Fibroblast of lung (primary cell): ENCODE measurements at regions not wholly inside any gene's neighbourhood (a gene's known extent, or its start where the extent isn't known, plus 50 kb on each side); places are given as distances from the start of the nearest gene placed in this dataset.

Experiments used
- DNase-seq, 2 donors: peaks; one replicate each; pipeline versions ENCODE4 v3.0.0 to v3.0.0-alpha.2; 2010; ENCODE audit warnings: low read depth in 2 of 2
- H2AFZ ChIP-seq: 2 replicates; pipeline ENCODE4 v1.5.1; 2012; ENCODE audit warnings: low read length, control low read depth, inconsistent platforms
- H3K27ac ChIP-seq: 2 replicates; pipeline ENCODE4 v1.5.1; 2011; ENCODE audit warnings: low read length, control low read depth; ENCODE audit not compliant: insufficient read depth
- H3K27me3 ChIP-seq: 2 replicates; pipeline ENCODE4 v1.5.1; 2011; ENCODE audit warnings: mild to moderate bottlenecking, low read length; ENCODE audit not compliant: control insufficient read depth, insufficient read depth
- H3K36me3 ChIP-seq: 2 replicates; pipeline ENCODE4 v1.5.1; 2011; ENCODE audit warnings: low read length; ENCODE audit not compliant: control insufficient read depth, insufficient read depth
- H3K4me1 ChIP-seq: 2 replicates; pipeline ENCODE4 v1.5.1; 2011; ENCODE audit warnings: low read length; ENCODE audit not compliant: control insufficient read depth, insufficient read depth; ENCODE audit errors: extremely low read depth
- H3K4me2 ChIP-seq: 2 replicates; pipeline ENCODE4 v1.5.1; 2011; ENCODE audit warnings: low read length, control low read depth; ENCODE audit not compliant: insufficient read depth; ENCODE audit errors: extremely low read depth
- H3K4me3 ChIP-seq, 4 experiments: fragments of 200-600 bp in 1 of 4; sonication (generic) in 1 of 4; replicated peaks in 1 of 4; 2 replicates each; pipeline ENCODE4 v1.5.1; 2011 to 2016; ENCODE audit warnings: low read length in 4 of 4, low read depth in 3 of 4, mild to moderate bottlenecking in 3 of 4, control low read depth in 2 of 4, inconsistent platforms in 1 of 4, mixed read lengths in 1 of 4; ENCODE audit not compliant: insufficient read depth in 1 of 4; ENCODE audit errors: control extremely low read depth in 1 of 4
- H3K79me2 ChIP-seq: 2 replicates; pipeline ENCODE4 v1.5.1; 2012; ENCODE audit warnings: mild to moderate bottlenecking, low read length, inconsistent platforms; ENCODE audit not compliant: control insufficient read depth, insufficient read depth
- H3K9ac ChIP-seq: 2 replicates; pipeline ENCODE4 v1.5.1; 2011; ENCODE audit warnings: mild to moderate bottlenecking, low read length, control low read depth; ENCODE audit not compliant: insufficient read depth
- H3K9me3 ChIP-seq: 2 replicates; pipeline ENCODE4 v1.5.1; 2012; ENCODE audit warnings: low read depth, low read length; ENCODE audit not compliant: control insufficient read depth, insufficient read depth
- H4K20me1 ChIP-seq: 2 replicates; pipeline ENCODE4 v1.5.1; 2011; ENCODE audit warnings: low read length; ENCODE audit not compliant: control insufficient read depth, insufficient read depth; ENCODE audit errors: extremely low read depth
- EZH2 ChIP-seq: IDR thresholded peaks from 2 replicates; pipeline ENCODE4 v1.5.1; 2012; ENCODE audit warnings: low read length, control low read depth, mild to moderate bottlenecking; ENCODE audit errors: missing control alignments
- TF ChIP-seq, protein P1 (sequence below), 2 donors: IDR thresholded peaks in 1 of 2; conservative IDR thresholded peaks in 1 of 2; 1 replicate in 1 of 2; 2 replicates in 1 of 2; pipeline ENCODE4 v1.5.1; 2011 to 2012; ENCODE audit warnings: low read length in 2 of 2, control low read depth in 1 of 2, inconsistent platforms in 1 of 2, low read depth in 1 of 2, mild to moderate bottlenecking in 1 of 2

DNA sequence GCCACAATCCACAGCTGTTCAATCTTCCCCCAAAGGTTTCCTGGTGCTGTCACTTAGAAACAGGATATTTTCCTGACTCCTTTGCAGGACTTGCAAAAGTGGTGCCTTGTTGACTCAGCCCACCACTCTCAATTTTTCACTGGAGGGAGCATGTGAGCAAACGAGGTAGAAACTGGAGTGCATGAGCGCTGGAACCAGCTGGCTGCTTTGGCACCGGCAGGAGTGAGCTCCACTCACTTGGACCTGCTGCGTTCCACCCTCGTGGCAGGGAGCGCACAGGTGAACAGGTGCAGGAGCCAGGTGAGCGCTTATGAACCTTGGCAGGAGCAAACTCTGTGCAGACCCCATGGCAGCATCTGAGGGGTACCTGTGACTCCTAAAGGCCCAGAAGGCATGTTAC lies 364.1 kb upstream of the RORB start:
- Histone ChIP-seq H3K79me2 (no peaks in the 10 kb centered on the region), H3K36me3 (no peaks in the 10 kb centered on the region), H3K4me3 (no peak overlapping the region), H3K4me2 (no peak overlapping the region), H3K9ac (no peak overlapping the region), H2AFZ (no peak overlapping the region), H3K27me3 (no peaks in the 10 kb centered on the region), H4K20me1 (no peaks in the 10 kb centered on the region), H3K4me1 (no peaks in the 10 kb centered on the region), H3K9me3 (no peaks in the 10 kb centered on the region), H3K27ac (no peak overlapping the region)
- DNase-seq: no peak
- TF ChIP-seq, protein P1, sequence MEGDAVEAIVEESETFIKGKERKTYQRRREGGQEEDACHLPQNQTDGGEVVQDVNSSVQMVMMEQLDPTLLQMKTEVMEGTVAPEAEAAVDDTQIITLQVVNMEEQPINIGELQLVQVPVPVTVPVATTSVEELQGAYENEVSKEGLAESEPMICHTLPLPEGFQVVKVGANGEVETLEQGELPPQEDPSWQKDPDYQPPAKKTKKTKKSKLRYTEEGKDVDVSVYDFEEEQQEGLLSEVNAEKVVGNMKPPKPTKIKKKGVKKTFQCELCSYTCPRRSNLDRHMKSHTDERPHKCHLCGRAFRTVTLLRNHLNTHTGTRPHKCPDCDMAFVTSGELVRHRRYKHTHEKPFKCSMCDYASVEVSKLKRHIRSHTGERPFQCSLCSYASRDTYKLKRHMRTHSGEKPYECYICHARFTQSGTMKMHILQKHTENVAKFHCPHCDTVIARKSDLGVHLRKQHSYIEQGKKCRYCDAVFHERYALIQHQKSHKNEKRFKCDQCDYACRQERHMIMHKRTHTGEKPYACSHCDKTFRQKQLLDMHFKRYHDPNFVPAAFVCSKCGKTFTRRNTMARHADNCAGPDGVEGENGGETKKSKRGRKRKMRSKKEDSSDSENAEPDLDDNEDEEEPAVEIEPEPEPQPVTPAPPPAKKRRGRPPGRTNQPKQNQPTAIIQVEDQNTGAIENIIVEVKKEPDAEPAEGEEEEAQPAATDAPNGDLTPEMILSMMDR (conservative IDR thresholded peaks at IDR 0.05 in 1 of 2, IDR thresholded peaks at IDR 0.05 in 1 of 2; ENCODE audit: low read depth in 1 of 2, low read length in 2 of 2): no peak
- no peak for TF ChIP-seq EZH2

DNA sequence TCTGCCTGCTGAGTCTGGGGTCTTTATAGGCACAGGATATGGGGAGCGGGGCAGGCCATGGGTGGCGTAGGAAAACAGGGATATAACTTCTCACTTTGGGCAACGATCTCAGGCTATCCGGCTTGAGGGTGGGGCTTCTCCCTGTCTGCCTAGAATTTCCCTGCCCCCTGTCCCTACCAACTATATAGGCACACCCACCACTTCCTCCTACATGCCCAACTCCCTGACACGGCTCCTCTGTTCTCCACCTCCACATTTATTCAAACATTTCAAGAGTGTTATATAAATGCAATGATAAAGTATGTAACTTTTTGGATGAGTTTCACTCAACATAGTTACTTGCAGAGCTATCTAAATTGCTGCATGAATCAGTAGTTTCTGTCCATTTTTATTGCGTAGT lies 363.2 kb upstream of the RORB start:
- Histone ChIP-seq H3K4me2 (no peak overlapping the region), H3K79me2 (no peaks in the 10 kb centered on the region), H3K27ac (no peak overlapping the region), H3K9me3 (no peaks in the 10 kb centered on the region), H4K20me1 (no peaks in the 10 kb centered on the region), H3K9ac (no peak overlapping the region), H3K4me1 (no peaks in the 10 kb centered on the region), H3K36me3 (no peaks in the 10 kb centered on the region), H2AFZ (no peak overlapping the region), H3K4me3 (no peak overlapping the region), H3K27me3 (no peaks in the 10 kb centered on the region)
- TF ChIP-seq EZH2: no peak
- TF ChIP-seq, protein P1 (conservative IDR thresholded peaks at IDR 0.05 in 1 of 2, IDR thresholded peaks at IDR 0.05 in 1 of 2; ENCODE audit: low read depth in 1 of 2, low read length in 2 of 2): no peak
- DNase-seq: no peak

DNA sequence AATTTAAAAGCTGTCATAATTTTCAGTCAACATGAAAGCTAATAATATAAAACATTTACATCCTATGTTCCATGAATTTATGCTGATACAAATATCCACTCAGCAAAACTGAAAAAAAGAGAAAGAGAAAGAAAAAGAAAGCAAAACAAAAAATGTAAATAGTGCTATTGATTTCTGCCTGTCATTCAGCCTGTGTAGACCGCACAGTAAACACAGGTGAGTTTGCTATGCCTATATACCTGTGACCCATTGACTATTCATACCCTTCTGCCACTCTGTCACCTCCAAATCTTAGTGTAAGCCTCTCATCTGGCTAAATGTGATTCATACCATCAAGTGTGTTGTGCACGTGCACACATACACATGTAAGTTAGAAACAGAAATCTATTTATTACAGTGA lies 359.0 kb upstream of the RORB start:
- no peaks in the 10 kb centered on the region for H3K36me3 ChIP-seq
- no peak overlapping the region for H3K4me2 ChIP-seq
- no peak overlapping the region for H3K9ac ChIP-seq
- no peak overlapping the region for H2AFZ ChIP-seq
- H3K79me2 ChIP-seq: no peaks in the 10 kb centered on the region
- TF ChIP-seq, protein P1 (conservative IDR thresholded peaks at IDR 0.05 in 1 of 2, IDR thresholded peaks at IDR 0.05 in 1 of 2; ENCODE audit: low read depth in 1 of 2, low read length in 2 of 2): no peak
- TF ChIP-seq EZH2: no peak
- H3K4me3 ChIP-seq: no peak overlapping the region
- H3K27ac ChIP-seq: no peak overlapping the region
- no peaks in the 10 kb centered on the region for H3K4me1 ChIP-seq
- H4K20me1 ChIP-seq: no peaks in the 10 kb centered on the region
- no peak for DNase-seq
- no peaks in the 10 kb centered on the region for H3K27me3 ChIP-seq
- H3K9me3 ChIP-seq: no peaks in the 10 kb centered on the region
